ENCODE measurements at regions not wholly inside any gene's neighbourhood (a gene's known extent, or its start where the extent isn't known, plus 50 kb on each side); places are given as distances from the start of the nearest gene placed in this dataset.
"Not testable (repeated sequence)": the region's sequence is repeated elsewhere in the genome, so short reads cannot be mapped to it uniquely, and the experiment has no call there.

DNA sequence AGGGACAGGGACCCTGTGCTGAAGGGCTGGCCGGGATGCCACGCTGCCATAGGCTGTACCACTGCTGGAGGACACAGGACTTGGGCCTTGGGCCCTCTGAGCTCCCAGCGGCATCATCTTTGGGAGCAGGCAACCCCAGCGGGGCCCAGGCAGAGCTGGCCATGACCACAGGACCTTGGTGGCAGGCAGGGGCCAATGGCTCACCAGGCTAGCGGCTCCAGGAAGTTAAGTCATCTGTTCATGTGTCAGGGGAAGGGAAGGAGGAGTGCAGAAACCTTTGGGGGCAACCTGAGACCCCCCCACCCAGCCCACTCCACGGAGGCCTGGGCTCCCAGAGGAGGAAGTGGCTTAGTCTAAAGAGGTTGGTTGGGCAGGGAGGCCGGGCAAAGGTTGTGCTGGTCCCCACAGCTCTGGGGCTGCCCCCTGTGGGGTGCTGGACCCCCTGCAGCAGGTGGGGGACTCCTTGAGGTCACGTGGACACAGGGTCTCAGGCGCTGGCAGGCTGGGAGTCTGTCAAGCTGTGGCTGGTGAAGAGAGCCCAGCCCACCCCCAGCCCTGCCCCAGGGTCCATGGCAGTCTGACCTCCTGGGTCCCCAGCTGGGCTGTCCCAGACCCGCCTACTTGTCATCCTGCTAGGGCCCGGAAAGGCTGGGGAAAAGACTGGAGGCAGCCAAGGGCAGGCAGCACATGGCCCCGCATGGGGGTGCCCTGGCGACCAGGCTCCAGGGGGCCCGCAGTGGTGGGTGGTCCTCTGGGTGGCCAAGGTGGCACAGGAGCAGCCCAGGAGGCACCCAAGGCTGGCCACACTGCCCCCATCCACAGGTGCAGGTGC is 184.3 kb downstream of the IGLL1 start:
- no peak for DNase-seq (ENCODE audit: low read depth in 2 of 2)

DNA sequence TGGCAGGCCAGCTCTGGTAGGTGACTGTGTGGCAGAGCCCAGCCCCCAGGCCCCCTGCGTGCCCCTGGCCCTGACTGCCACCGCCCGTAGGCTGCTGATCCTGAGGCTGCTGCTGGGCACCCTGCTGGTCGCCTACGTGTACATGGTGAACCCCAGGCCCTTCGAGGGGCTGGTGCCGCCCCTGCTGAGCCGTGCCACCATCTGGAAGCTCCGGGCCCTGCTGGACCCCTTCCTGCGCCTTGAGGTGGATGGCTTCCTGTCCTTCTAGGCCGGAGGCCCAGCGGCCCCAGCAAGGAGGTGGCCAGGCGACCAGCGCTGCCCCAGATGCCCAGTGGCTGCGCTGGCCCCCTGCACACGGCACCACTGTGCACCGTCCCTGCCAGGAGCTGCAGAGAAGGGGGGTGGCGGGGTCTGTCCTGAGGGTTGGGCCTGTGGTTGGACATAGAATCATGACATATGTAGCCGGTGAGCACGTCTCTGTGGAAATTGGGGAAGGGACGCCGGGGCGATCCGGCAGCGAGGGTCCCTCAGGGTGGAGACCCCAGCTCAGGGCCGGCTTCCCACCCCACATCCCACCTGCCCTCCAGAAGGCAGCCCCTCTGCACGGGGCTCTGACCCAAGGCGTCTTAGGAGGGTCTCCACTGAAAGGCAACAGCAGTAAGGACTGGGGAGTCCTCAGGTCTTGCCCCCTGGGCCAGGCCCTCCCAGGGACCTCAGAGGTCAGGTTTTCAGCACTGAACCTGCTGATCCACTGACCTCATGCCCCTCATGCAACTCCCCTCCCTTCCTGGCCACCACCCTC is 185.4 kb downstream of the IGLL1 start:
- no peak for DNase-seq (ENCODE audit: low read depth in 2 of 2)

DNA sequence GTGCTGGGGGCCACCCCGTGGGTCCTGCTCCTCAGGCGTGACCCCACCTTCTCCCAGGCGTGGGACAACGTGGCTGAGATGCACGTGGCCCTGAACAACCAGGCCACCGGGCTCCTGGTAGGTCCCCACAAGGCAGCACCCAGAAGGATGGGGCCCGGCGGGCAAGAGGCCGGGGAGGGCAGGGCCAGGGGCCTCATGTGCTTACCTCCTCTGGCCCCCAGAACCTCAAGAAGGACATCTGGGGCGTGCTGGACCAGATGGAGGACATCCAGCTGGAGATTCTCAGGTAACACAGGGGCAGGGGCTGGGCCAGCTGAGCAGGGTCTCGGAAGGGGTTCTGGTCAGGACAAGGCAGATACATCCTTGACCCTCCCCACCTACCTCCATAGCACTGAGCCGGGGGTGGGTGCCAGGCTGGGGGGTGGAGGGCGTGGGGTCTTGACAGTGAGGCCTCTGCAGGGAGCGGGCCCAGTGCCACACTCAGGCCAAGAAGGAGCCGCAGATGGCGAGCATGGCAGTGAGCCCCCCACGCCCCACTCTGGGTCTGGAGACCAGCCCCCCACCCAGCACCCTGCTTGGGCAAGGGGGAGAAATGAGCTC is 186.3 kb downstream of the IGLL1 start:
- DNase-seq (ENCODE audit: low read depth in 2 of 2): no peak

DNA sequence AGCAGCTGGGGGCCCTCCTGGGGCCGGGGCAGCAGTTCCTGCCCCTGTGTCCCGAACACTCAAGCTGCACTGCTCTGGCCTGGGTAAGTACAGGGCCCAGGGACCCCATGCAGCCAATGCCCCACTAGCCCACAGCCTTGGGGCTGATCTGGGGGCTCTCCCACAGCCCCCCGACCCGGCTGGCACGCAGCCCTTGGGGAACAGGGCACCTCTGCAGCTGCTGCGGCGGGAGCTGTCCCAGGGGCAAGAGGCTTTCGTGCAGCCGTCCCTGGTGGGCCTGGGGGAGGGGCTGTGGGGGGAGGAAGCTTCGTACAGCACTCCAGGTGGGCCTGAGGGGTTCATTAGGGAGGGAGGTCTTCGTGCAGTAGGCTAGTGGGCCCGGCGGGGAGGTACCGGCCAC is 186.9 kb downstream of the IGLL1 start:
- not testable (repeated sequence) for DNase-seq (ENCODE audit: low read depth in 2 of 2)

DNA sequence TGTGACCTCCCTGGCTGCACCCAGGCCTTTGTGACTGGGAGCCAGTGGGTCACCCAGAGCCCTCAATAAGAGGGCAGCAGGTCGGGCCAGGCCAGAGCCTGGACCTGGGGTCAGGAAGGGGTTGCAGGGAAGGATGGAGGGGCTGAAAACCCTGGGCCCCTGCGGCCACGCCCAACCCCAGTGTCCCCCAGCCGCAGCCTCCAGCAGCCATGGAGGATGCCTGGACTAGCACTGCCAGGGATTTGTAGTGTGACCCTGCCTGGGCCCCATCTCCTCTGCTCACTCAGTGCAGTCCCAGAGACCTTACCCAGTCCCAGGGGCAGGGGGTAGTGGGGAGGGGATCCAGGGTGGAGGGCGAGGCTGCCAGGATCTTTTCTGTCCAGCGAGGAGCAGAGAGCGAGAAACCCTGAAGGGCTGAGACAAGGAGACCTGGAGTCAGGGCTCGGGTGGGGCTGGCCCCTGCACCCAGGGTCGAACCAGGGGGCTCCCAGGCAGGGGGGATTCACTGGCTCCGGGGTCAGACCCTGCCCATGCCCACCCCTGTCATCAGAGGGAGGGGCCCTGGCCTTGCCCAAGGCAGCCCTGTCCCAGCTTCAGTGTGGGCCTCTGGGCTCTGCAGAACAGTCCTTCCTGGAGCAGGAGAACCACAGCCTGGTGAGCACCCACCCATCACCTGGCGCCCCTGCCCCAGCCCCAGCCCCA is 187.5 kb downstream of the IGLL1 start:
- no peak for DNase-seq (ENCODE audit: low read depth in 2 of 2)

DNA sequence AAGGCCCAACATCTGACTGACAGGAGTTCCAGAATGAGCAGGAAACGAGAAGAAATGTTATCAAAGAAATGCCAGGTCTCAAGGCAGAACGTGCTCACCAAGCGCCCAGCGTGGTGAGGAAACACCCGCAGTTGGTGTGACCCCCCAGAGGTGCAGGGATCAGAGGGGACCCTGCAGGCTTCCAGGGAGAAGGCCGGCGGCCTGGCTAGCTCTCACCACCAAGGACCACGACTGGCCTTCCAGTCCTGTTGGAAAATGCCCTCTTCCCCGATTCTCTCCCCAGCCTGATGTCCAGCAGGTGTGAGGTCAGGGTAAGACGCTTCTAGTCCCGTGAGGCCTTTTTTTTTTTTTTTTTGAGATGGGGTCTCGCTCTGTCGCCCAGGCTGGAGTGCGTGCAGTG is 189.1 kb downstream of the IGLL1 start:
- DNase-seq (ENCODE audit: low read depth in 2 of 2): no peak

DNA sequence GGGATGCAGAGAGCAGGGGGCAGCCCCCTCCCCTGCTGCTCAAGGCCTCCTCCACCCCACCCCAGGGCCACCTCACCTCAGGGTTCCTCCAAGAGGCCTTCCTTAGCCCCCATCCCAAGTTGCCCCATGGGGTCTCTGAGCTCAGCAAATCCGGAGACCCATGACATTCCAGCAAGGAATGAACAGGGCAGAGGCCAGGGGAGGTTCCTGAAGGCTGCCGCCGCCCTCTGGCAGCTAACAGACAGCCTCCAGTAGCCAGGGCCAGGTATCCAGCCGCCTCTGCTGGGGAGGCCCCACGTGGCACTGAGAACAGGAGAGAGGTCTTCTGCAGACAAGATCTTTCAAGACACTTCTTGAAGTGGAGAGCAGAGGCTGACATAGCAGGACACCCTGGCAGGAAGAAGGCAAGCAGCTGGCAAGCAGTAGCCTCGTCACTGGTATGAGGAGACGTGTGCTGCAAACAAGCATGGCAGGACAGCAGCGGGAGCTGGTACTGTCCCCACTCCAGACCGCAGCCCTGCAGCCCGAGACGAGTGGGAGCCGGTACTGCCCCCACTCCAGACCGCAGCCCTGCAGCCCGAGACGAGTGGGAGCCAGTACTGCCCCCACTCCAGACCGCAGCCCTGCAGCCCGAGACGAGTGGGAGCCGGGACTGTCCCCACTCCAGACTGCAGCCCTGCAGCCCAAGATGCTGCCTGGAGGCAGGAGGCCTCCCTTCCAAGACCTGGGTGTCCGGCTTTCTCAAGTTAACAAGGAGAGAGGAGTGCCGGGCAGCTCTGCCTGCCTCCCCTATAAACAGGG is 190.6 kb downstream of the IGLL1 start:
- DNase-seq (ENCODE audit: low read depth in 2 of 2): no peak

DNA sequence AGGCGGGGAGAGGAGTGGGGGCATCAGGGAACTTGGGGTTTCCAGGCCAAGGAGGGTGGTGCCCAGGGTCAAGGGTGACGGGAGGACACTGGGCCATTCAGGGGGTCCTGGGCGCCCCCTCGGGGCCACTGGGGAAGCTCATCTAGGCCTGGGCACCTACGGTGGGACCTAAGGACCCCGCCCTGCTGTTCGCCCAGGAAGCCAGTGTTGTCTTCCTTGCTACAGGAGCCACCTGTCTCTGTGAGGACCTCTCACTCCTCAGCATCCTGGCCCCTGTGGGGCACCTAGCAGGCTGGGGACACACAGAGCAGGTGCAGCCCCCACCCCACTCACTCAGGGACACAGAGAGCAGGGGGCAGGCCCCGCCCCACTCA is 191.6 kb downstream of the IGLL1 start:
- DNase-seq (ENCODE audit: low read depth in 2 of 2): no peak

DNA sequence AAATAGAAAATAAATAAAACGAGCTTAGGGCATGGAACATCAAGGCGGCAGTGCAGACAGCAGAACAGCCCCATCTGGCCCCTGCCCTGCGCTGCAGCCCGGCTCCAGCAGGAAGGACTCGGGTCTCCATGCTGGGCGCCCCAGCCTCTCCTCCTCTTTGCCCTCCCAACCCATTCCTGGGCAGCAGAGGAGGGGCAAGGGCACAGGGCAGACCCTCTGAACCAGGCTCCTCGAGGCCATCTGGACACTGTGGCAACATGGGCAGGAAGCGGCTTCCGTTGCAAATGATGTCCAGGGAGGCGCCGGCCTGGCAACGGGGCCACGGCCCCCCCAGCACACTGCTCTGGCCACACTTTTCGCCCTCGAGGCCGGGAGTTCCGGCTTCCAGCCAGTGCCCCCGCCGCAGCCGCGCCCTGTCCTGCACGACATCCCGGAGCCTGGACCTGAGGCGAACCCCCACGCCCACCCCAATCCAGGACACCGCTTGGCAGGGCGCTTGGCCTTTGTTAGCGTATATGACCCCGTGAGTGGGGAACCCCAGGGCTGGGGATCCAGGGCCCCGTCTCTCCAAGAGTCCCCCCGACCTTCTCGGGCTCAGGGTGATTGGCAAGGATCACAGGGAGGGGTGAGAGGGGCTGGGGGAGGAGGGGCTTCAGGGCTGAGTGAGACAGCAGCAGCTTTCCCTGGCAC is 192.1 kb downstream of the IGLL1 start:
- peak; percentile 6 to 35 for DNase-seq (ENCODE audit: low read depth in 2 of 2)

DNA sequence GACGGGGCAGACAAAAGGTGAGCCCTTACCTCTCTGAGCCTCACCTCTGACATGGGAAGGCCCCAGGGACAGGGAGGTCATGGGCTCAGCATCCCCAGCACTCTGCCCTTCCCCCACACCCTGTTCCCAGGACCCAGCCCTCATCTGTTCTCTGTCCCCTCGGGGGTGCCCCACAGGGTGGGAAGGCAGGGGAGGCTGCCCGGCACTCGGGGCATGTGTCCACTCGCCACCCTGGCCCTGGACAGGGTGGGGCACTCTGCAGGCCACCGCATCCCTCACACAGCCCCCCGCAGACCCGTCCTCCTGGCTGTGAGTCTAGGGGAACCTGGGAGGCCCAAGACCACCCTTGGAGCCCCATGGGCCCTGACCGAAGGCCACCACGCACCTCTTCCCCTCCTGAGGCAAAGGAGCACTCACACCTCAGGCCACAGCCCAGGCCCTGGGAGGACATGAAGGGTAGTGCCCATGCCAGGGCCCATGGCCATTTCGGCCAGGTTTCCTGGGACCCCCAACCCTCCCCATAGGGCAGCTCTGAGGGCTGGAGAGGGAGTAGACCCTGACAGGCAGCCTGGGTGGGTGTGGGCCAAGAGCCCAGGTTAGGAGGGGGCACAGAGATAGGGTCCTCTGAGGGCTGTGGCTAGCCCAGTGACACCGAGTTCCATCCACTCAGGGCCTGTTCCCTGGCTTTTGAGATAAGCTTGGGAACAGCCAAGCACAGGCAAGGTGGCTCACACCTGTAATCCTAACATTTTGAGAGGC is 193.1 kb downstream of the IGLL1 start:
- DNase-seq (ENCODE audit: low read depth in 2 of 2): no peak

DNA sequence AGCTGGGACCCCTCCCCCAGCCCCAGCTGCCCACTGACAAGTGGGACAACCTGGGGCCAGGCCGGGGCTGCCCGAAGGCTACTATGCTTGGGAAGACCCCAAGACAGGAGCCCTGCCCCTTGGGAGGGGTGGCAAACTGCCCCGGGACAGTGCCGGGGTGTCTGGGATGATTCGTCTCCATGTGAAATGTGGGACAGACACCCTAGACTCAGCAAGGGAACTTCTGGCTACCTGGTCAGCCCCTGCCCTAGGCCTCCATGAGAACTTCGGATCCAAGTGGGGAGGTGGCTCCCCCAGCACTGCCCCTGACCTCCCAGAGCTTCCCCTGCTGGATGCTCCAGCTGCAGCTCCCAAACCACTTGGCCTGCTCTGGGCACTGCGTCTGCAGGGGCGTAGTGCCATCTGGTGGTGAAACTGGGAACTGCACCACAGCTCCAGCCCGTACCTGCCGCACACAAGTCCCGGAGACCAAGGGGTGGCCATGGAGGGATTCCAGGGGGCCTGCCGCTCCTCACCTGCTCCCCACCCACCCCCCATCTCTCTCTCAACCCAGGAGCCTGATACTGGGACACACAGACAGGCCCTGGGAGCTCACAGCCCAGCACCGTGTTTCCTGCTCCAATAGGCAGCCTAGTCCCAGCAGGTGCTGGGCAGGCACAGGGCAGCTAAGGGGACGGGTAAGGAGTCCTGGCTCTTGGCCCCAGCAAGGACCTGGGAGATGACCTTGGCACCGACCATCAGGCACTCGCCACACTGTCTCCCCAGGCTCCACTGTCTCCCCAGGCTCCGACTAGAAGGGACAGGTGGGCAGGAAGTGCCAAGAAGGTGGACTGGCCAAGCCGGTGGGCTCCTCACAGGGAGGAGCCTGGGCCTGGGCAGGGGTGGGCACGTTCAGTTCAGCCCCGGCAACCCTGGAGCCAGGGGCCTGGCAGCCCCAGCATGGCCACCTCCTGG is 194.1 kb downstream of the IGLL1 start:
- peak; percentile 70 to 79 for DNase-seq (ENCODE audit: low read depth in 2 of 2)

DNA sequence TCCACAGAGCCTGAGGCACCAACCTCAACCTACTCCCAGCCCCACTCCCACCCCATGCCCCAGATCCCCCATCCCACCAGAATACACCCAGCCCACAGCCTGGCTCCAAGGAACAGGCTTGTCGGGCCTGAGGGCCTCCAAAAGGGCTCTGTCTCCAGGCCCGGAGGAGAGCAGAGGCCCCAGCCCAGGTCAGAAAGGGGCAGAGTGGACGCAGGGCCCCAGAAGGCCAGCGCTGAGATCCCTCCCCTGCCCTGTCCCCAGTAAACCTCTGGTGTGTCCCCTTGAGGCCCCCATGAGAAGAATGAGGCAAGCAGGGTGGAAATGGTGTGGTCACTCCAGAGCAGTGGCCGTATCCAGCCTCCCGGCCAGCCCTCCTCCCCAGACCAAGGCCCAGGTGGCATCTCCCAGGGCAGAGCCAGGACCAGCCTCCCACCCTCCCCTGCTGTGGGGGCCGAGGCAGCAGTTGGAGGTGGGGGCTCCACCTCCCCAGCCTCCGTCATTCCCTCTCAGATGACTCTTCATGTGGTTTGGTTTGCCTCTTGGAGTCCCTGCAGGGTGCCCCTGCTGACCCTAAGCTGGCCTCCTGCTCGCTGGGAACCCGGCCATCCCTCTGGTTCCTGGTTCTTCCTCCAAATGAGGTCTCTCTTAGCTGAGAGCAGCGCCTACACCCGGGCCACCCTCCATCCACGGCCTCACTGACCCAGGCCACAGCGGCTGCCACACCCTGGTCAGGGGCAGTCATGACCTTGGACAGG is 195.0 kb downstream of the IGLL1 start:
- DNase-seq (ENCODE audit: low read depth in 2 of 2): no peak

DNA sequence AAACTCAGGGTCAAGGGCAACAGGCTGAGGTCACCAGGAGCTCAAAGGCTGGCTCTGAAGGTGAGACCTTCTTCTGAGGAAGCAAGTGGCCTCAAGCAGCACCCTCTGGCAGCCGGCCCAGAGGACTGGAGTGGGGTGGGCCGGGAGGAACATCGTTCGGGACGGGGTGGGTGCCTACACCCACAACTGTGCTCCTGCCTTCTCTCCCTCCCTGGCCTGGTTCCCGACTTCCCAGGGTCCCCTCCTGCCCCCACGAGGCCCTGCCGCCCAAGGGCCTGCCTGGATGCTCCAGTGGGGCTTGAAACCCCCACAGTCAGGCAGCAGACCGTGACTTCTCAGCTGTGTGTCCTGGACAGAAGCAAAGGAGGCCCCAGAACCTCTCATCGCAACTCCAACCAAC is 195.7 kb downstream of the IGLL1 start:
- no peak for DNase-seq (ENCODE audit: low read depth in 2 of 2)

DNA sequence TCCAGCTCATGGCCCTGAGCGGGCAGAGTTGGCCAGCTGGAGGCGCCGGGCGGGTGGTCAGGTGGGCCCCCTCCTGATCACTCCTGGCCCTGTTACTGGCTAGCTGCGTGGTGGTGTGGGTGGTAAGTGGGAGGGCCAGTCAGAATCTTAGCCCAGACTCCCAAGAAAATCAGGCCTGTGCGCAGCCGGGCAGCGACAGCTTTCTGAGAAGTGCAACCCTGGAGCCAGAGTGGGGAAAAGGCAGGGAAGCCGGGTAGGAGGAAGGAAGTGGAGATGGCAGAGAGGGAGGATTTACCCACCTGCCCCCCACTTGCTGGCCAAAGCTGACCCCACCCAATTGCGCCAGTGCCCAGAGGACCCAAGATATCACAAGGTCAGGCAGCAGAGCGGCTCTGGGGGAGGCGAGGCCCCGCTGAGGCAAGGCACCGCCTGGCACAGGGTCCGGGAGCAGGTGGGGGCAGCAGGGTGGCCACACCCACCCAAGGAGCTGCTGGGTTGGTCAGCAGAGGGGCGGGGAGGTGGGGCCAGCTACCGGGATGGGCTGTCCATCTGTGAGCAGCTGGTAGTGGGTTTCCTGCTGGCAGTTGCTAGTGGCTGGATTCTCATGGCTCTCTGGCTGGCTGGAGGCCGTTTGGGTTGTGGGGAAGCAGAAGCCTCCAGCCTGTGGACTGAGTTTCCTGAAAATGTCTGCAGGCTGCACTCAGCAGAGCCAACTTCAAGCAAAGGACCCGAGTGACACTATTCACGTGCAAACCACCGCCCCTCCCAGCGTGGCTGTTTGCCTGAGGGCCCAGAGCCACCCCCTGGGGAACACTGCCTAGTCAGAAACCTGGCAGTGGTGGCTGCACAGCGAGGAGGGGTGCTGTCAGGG is 196.4 kb downstream of the IGLL1 start:
- DNase-seq (ENCODE audit: low read depth in 2 of 2): peak in 1 of 2 donors; percentile 8

DNA sequence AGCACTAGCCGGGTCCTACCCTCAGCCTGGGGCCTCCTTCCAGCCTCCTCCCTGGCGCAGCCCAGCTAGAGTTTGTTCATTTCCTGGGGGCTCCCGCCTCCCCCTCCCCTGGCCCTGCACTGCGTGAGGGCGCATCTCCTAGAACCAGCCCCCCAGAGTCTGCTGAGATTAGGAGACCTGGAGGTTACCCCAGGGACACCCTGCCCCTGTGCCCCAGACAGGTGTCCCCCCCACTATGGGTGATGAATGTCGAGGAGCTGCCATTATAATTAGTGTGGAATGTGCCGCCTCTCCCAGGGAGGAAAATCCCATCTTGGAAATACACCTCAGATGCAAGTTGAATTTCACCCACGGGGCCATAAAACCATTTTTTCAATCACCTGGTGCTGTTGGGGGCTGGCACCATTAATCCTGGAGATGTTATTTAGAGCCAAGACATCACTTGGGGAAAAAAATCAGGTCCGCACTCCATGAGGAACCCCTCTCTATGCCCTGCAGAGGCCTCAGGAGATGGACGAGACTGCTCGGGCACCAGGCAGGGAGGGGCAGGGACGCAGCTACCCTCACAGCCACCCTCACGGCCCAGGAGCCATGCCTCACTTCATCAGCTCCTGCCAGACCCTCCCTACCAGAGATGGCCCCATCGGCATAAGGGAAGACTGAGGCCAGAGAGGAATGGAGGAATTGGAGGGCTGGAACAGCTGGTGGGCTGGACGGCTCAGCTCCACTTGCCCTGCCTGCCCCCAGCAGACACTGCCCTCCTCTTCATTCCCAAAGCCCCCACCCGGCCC is 197.5 kb downstream of the IGLL1 start:
- no peak for DNase-seq (ENCODE audit: low read depth in 2 of 2)
